A204.1 (cell line): ENCODE measurements at regions not wholly inside any gene's neighbourhood (a gene's known extent, or its start where the extent isn't known, plus 50 kb on each side); places are given as distances from the start of the nearest gene placed in this dataset.

ENCODE experiments used
- FAIRE-seq: peaks from 2 replicates; lab custom pipeline; 2012; peaks lifted over from hg19 to GRCh38; lab: Jason Lieb, UNC

DNA sequence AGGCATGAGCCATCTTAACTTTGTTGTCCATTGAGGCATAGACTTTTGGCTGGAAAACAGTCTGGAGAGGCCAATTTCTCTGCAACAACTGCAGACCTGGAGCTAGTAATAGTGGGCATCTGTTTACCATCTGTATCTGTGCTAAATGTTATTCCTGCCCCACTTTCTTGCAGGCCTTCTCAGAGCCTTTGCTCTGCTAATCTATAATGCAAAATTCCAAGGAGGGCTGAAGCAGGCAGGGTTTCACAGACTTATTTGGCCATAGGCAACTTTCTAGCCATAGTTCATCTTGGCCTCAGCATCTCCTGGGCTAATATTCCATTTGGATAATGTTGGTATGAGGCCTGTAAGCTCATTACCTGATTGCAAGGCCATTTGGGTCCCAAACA, 124.5 kb upstream of the CSF3R start:
- no peak for FAIRE-seq

DNA sequence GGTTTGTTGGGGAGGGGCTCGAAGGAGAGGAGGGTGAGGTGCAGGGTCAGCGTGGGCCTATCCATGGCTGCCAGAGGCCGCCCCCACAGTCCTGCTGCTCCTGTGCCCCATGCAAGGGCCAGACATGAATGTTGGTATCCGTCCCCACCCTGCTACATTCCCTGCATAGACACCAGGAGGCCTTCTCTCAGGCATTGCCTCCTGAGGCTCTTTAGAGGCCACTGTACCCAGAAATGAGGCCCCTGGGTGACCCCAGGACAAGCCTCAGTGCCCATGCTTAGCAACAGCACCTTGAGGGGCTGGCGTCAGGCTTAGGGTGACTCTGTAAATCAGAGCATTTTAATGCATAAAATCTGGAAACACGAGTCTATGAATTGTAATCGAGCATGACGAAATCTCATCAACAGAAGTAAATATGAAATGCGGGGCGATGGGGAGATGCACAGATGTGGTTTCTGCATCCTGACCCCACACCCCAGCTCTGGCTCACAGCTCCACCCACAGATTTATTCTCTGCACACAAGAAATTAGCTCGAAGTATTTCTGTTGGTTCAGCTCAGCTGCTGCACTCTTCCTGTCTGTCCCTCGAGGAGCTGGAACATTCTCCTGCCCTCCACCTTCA, 124.0 kb upstream of the CSF3R start:
- FAIRE-seq = no peak

DNA sequence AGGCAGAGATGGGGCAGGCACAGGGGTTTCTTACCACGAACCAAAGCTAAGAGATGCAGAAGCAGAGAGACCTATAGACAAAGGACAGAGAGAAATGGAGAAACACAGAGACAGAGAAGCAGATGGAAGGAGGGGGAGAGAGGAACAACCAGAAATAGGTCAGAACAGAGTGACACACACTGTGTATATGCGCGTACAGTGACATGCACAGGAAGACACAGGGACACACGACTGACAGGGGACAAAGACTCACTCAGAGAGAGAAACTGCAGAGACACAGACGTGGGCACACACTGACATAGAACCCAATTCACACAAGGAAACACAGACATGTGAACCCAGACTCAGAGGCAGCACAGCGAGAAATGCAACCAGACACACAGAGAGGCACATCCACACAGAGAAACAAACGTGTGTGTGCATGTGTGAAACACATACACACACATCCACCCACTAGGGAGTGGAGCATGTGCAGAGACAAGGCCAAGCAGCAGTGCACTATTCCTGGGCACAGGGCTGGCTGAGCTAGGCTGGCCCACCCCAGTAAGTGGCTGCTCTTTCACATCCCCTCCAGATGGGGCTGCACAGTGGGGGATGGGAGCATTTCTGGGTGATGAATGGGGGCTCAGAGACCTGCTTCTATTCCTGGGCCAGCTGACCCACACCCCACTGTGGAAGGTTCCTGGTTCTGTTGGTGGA, 123.4 kb upstream of the CSF3R start:
- no peak for FAIRE-seq

DNA sequence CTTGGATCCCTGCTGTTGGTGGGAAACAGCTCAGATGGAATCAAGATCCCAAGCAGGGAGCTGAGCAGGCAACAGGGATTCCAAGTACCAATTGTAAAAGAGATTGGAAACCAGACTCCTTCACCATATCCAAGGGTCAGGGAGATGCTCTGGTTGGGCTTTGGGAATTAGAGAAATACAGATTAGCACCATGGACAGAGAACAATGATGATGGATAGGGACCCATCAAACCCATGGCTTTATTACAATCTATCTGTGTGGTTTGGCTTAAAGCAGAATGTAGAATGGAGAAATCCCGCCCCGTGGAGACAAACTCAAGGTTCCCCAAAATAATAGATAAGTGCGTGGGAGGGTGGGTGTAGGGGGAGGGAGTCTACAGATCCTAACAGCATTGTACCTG, 120.7 kb upstream of the CSF3R start:
- FAIRE-seq = no peak

DNA sequence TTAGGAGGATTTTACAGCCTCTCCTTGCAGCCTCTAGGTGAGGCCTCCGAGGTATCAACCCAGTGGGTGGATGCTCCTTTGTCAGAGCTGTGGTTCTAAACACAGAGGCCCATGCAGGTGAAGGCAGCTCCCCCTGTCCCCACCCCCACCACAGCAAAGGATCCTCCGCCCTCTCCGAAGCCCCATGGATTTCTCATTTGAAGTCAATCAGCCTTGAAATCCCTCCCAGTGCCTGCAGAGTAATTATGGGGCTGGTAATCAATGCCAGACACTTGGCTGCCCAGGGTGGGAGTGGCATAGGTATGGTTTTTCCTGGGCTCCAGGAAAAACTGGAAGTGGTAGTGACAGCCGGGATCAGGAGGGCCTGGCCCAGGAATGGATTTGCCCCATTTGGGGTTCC, 119.5 kb upstream of the CSF3R start:
- FAIRE-seq = no peak

DNA sequence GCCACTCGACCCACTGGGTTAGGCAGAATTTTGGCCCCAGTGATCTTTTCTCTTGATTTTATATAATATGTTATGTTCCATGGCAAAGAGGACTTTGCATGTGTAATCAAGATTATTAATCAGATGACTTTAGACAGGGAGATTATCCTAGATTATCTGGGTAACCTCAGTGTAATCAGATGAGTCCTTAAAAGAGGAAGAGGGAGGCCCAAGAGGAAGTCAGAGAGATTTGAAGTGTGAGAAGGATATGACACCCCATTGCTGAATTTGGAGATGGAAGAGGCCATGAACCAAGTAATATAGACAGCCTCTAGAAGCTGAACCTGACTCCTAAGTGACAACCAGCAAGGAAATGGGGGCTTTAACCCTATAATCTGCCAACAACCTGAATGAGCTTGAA, 117.1 kb upstream of the CSF3R start:
- FAIRE-seq = no peak

DNA sequence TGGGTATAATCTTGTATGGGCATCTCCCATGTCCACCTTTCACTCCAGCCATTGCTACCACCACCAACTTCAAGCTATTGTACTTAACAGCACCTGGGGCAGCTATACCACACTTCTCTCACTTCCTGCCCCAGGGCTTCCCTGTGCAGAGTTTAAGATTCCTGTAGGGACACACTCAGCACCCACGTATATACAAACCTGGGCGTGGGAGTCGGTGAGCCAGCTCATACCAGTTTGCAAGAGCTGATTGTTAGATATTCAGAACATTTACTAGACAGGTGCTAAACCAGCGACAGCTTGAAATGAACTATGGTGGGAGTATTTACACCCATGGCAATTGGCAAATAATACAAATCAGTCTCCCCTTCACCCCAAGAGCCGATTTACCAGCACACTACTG, 114.8 kb upstream of the CSF3R start:
- FAIRE-seq = no peak

DNA sequence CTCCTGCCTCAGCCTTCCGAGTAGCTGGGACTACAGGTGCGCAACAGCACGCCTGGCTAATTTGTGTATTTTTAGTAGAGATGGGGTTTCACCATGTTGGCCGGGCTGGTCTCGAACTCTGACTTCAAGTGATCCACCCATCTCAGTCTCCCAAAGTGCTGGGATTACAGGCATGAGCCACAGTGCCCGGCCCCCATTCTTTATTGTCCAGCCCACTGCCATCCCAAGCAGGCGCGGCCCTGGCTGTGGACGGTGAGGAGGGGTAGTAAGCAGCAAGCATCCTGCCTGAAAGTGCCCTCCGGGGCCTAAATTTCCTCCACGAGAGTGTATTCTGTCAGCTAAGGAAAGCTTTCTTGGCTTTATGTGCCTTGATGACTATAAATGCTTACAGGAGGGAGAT, 113.2 kb upstream of the CSF3R start:
- no peak for FAIRE-seq

DNA sequence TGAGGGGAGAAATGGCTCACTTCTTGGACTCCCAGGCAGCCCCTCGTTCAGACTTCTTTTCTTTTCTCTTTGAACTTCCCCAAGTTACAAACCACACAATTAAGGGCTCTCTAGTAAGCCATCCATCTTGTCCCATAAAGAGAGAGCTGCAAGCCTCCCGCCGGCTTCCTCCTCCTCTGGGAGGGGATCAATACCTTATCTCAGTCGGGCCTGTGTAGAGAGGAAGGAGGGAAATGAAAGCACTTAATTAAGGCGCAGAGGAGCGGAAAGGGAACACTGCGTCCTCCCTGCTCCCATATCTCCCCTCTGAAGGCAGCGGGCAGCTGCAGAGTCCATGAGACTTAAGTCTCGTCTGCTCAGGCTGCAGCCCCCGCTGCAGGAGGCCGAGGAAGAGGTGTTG, 112.6 kb upstream of the CSF3R start:
- FAIRE-seq = no peak

DNA sequence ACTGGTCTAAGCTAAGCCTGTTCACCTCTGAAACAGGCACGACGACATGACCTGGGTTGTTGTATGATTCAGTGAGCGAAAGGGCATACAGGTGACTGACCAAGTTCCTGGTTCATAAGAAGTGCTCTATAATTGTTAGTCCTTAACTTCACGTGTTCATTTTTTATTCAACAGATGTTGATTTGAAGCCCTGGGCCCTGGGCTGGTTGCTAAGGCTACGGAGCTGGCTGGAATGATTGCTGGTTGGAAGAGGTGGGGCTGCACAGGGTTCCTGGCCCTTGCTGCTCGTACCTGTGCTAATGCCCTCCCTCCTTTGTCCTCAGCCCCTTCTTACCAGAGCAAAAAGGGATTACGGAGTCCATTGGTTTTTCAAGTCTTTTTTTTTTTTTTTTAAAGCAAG, 111.3 kb upstream of the CSF3R start:
- no peak for FAIRE-seq

DNA sequence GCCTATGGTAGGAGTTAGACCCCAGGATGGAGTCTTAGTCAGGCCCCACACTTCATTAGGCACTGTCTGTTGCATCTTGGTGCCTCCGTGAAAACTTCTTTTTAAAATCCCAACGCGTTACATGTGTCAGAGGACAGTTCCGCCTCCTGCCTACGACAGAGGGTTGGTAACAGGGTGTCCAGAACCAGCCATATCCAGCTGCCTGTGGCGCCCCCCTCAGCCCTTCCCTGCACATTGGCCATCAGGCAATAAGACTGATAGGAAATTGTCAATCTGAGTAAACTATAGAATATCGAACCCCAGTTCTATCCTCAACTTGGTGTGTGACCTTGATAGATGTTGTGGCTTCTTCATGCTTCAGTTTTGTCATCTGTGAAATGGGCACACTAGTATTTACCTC, 108.6 kb upstream of the CSF3R start:
- no peak for FAIRE-seq

DNA sequence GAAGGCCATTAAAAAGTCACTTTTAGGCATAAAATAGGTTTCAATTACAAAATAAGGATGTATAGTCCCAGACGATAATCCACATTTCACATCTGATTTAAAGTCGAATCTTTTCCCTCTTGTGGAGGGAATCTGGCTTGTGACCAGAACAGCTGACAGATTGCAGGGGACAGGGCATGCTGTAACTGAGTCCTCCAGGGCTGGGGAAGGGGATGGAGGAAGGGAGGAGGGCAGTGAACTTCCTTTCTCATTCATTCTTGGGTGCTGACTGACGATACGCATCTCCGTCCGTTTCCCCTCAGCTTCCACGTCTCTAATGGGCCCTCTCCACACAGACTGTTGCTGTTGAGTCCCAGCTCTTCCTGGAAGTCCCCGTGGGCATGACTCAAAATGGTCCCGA, 108.1 kb upstream of the CSF3R start:
- no peak for FAIRE-seq

DNA sequence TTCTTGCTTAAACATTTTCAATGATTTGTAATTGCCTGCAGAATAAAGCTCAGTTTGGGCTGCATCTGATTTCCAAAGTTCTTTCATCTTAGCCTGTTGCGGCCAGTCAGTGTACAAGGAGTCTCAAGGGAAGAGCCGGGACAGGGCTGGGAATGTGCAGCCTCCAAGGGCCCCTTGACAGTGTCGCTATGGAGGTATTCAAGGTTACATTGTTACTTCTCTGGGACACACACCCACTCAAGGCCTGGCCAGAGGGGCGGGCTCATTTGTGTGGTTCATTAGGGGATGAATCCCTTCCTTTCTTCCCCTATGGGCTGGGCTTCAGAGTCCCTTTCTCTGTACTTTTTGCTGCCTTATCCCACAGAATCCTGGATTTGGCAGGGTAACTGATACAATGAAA, 107.6 kb upstream of the CSF3R start:
- no peak for FAIRE-seq

DNA sequence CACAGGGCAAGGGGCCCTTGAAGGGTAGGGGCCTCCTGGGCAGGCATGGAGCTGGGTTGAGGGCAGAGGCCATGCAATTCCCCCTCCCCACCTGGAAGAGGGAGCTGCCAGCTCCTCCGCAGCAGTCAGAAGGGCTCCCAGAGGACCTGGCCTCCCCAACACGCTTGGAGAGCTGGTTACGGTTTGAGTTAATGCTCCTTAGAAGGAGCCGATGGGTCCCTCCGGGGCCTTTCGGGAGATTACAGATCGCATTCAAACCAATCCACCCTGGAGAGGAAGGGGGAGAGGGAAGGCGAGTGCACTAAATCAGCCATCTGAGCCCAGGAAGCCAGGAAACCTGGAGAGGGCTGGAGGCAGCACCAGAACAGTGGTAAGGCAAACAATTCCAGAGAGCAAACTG, 106.3 kb upstream of the CSF3R start:
- FAIRE-seq = no peak

DNA sequence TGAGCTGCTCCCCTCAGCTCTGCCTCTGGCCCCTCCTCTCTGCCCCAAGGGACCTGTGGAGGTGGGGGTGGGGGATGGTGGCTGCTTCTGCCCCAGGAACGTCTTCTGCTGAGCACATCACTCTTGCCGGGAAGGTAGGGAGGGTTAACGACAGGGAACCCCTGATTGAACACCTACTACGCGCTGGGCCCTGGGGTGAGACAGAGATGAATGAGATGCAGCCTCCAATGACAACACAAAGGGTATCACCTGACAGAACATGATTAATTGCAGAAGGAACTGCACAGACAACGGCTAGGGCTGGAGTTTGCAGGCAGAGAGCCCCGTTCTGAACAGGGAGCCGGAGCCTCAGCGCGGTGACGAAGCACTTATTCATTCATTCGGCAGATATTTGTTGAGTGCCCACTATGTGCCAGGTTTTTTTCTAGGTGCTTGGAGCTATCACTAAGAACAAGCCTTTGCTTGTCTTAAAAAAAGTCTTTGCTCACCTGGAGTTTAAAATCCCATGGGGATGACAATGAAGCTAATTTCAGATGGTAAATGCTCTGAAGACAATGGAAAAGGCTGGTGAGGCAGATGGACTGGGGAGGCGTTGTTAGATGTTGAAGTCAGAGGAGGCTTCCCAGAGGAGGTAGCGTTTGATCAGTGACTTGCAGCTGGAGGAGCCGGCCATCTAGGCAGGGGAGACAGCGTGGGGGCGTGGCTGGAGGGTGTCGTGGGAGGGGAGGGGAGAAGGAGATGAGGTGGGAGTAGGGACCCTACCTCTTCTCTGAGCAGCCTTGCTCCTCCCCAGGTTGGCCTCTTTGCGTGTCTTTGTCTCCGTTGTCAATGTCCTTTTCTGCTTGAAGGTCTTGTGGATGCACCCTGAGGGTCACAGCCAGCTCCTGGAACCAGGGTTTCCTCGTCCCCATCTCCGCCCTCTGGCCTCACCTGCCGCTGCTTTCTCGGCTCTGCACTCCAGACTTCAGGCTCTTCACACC, 103.1 kb upstream of the CSF3R start:
- FAIRE-seq = no peak

DNA sequence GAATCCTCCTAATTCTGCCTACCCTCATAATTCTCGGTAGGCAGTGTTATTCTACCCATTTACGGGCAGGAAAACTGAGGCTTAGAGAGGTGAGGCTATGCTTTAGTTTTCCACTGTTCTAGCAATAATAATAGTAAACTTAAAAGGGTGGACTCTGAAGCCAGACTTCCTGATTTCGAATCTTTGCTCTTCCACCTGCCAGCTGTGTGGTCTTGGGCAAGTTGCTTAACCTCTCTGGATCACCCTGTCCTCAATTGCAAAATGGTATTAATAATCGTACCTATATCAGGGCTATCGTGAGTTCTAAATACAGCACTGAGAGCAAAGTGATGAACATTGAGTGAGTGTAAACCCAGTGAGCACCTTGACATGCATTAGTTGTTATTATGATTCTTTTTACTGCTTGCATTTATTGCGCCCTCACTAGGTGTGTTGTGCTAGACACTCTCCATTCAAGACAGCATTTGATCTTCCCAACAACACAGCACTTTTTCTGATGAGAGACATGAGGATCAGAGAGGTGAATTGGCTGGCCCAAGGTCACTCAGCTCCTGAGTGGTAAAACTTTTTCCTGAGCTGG, 102.3 kb upstream of the CSF3R start:
- FAIRE-seq = no peak

DNA sequence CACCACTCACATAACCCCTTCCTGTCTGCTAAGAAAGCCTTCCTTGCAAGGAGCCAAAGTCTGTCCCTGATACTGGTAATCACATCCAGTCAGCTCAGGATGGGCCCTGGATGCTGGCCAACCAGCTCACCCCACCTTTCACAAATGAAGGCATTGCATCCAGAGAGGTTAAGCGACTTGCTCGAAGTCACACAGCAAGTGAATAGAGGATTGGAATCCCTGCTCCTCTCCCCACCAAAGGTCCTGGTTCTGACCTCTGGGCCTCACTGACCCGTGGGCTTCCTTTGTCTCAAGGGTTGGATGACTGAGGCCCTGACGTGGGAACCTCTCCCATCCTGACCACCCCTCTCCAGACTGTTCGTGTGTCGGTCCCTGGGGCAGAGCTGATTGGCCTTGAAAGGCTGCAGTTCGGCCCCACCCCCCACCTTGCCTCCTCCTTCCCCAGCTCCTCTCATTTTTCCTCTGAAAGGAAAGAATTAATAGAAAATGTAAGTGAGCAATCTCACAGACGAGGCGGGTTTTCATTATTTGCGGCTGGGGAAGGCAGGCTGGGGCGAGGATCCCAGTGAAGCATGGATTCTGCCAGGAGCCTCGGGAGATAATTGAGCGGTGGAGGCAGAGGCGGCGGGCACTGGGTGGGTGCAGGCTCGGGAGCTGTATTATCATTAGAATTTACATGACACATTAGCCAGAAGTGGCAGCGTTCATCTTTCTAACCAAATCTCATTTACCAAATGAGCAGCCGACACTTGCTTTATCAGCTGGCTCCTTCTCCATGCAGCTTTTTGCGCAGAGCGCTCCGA, 101.5 kb upstream of the CSF3R start:
- FAIRE-seq = no peak

DNA sequence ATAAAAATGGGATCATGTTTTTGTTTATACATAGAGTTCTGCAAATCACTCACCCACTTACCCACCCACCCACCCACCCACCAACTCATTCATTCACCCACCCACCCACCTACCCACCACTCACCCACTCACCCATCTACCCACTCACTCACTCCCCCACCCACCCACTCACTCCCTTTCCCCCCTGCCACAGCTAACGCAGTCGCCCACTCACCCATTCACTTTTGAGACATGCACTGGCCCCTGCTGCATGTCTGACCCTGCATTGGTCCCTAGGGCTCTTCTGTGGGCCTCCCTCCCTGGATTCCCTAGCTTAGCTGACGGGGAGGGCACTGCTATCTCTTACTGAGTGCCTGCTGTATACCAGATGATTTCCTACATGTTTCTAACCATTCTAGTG, 100.4 kb upstream of the CSF3R start:
- no peak for FAIRE-seq

DNA sequence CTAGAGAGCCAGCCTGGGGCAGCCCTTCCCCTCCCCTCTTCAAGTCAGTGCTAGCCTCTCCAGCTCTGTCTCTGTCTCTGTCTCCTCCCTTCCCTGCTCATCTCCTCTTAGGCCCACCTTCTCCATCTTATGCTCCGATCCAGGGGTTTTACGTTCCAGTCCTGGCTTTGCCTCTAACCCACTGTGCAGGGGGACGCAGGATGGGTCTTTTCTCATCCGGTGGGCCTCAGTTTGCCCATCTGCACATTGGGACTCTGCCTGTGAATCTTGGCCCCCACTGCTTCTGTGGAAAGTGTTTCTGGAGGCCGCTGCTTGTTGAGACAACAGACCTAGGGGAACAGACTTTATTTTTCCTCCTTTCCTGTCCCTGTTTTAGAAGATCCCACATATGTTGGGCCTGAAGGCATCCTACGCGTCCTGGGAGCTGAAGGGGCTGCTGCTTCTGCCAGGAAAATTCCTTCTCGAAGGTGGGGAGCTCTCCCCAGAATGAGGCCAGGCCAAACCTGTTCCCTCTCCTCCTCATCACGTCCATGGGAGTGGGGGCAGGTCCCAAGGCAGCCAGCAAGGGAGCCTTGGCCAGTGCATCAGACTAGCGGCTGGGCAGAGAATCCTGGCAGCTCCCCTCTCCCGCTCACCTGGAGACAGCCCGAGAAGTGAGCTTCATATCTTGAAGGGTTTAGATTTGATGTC, 99.5 kb upstream of the CSF3R start:
- no peak for FAIRE-seq

DNA sequence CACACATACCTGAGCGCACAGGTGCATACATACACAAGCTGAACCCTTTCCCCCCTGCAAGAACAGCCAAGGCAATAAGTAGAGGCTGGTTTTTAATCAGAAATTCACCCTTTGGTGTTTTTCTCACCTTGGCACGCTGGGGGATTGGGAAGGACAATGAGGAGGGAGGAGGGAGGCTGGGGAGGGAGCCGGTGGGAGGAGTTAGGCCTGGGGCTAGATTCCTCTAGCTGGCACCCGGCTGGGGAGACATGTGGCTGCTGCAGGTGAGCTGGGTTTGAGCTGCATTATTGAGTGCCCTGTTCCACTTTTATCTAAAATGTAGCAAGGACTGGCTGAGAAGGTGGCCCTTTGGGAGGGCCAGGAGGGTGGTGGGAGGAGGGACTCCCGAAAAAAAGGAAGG, 97.8 kb upstream of the CSF3R start:
- no peak for FAIRE-seq

DNA sequence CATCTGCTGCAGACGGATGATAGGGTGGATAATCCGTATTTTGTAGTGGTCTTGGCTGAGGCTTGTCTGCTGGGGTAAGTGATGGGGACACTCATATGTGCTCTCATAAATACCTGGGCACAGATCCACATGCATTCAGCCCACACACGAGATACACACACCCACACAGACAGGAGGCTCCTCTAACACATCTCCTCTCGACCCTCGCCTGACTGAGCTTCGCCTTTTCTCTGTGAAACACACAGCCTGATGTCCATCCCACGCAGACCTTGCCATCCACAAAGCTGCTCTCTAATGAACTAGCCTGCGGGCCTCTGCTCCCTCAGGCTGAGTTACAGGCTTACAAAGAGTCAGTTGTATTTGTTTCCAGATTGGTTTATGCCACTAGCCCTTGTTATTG, 96.3 kb upstream of the CSF3R start:
- no peak for FAIRE-seq
